Ovary (tissue), 3 donors: ENCODE measurements at regions not wholly inside any gene's neighbourhood (a gene's known extent, or its start where the extent isn't known, plus 50 kb on each side); places are given as distances from the start of the nearest gene placed in this dataset.

Source experiments
- CTCF ChIP-seq, 3 donors: fragments of 450-650 bp in 2 of 3; fragments of 200-600 bp in 1 of 3; IDR thresholded peaks; one replicate each; pipeline versions ENCODE4 v1.5.1 to v1.8.0; 2016 to 2022; ENCODE audit warnings: antibody characterized with exemption in 3 of 3, mild to moderate bottlenecking in 1 of 3
- POLR2A ChIP-seq: fragments of 450-650 bp; IDR thresholded peaks from one replicate; pipeline ENCODE4 v1.6.1; 2017; ENCODE audit warnings: antibody characterized with exemption, mild to moderate bottlenecking, moderate library complexity
- donor health status: DM: no; HTN: no; CAD: no.

- no peak for TF ChIP-seq CTCF (IDR thresholded peaks at IDR 0.05)
- TF ChIP-seq POLR2A: no peak
These were observed 417.0 kb upstream of the CNTN6 start for GRCh38 chr3:675846-676245.
